HUDEP-2 (cell line): ENCODE measurements at regions not wholly inside any gene's neighbourhood (a gene's known extent, or its start where the extent isn't known, plus 50 kb on each side); places are given as distances from the start of the nearest gene placed in this dataset.
A peak's percentile ranks its signal among the peaks of the same experiment; 100 is the strongest.

Source experiments
- DNase-seq, 76 experiments: peaks; one replicate each; lab custom pipeline; 2025; ENCODE audit not compliant: unreplicated experiment in 76 of 76; lab: John Stamatoyannopoulos, UW

GRCh38 chr21:43318841-43319781, 107.8 kb downstream of the SIK1 start:
- no peak for DNase-seq

- DNase-seq = no peak
These were observed 108.6 kb downstream of the SIK1 start for GRCh38 chr21:43318368-43318767.

- DNase-seq = peak in 1 of 76 experiments; percentile 21
These were observed 109.0 kb downstream of the SIK1 start for GRCh38 chr21:43317959-43318358.

- no peak for DNase-seq
These were observed 109.6 kb downstream of the SIK1 start for GRCh38 chr21:43317254-43317748.

GRCh38 chr21:43316156-43316845, 110.6 kb downstream of the SIK1 start:
- DNase-seq = no peak

- no peak for DNase-seq
These were observed 111.4 kb downstream of the SIK1 start for GRCh38 chr21:43315244-43316137.

- no peak for DNase-seq
These were observed 113.0 kb downstream of the SIK1 start for GRCh38 chr21:43313939-43314405.

- DNase-seq = no peak
These were observed 113.6 kb downstream of the SIK1 start for GRCh38 chr21:43313221-43313938.

GRCh38 chr21:43312751-43313169, 114.2 kb downstream of the SIK1 start:
- DNase-seq = no peak

GRCh38 chr21:43312011-43312410, 114.9 kb downstream of the SIK1 start:
- no peak for DNase-seq

GRCh38 chr21:43311301-43311817, 115.6 kb downstream of the SIK1 start:
- no peak for DNase-seq

GRCh38 chr21:43308815-43309283, 118.1 kb downstream of the SIK1 start:
- DNase-seq = no peak

- no peak for DNase-seq
These were observed 118.7 kb downstream of the SIK1 start for GRCh38 chr21:43308101-43308814.

GRCh38 chr21:43307677-43308070, 119.3 kb downstream of the SIK1 start:
- DNase-seq = no peak

- peak in 1 of 76 experiments; percentile 9 for DNase-seq
These were observed 119.8 kb downstream of the SIK1 start for GRCh38 chr21:43306911-43307676.

- no peak for DNase-seq
These were observed 120.5 kb downstream of the SIK1 start for GRCh38 chr21:43306391-43306790.

GRCh38 chr21:43305811-43306311, 121.1 kb downstream of the SIK1 start:
- no peak for DNase-seq

- DNase-seq = no peak
These were observed 121.6 kb downstream of the SIK1 start for GRCh38 chr21:43305336-43305665.
